Right kidney (tissue), 1 donor: ENCODE measurements at regions not wholly inside any gene's neighbourhood (a gene's known extent, or its start where the extent isn't known, plus 50 kb on each side); places are given as distances from the start of the nearest gene placed in this dataset.

ENCODE experiments used
- DNase-seq: peaks from one replicate; pipeline ENCODE4 v3.0.0-alpha.2; 2016

- DNase-seq, result no peak
Measured at GRCh38 chr7:116310141-116310540, 99.8 kb downstream of the TES start.

- DNase-seq, result no peak
Measured at GRCh38 chr7:116311259-116311658, 100.9 kb downstream of the TES start.

- DNase-seq, result no peak
Measured at GRCh38 chr7:116311816-116312471, 101.6 kb downstream of the TES start.

- no peak for DNase-seq
Measured at GRCh38 chr7:116315293-116315692, 105.0 kb downstream of the TES start.

- no peak for DNase-seq
Measured at GRCh38 chr7:116315803-116316202, 105.5 kb downstream of the TES start.

GRCh38 chr7:116316838-116317628, 106.7 kb downstream of the TES start:
- no peak for DNase-seq

GRCh38 chr7:116317907-116318306, 107.6 kb downstream of the TES start:
- DNase-seq, result no peak

- DNase-seq, result no peak
Measured at GRCh38 chr7:116322541-116322940, 112.2 kb downstream of the TES start.

- no peak for DNase-seq
Measured at GRCh38 chr7:116324582-116324981, 114.2 kb downstream of the TES start.

- DNase-seq, result no peak
Measured at GRCh38 chr7:116325517-116325916, 115.2 kb downstream of the TES start.

GRCh38 chr7:116327135-116327534, 116.8 kb downstream of the TES start:
- no peak for DNase-seq

GRCh38 chr7:116327752-116328151, 117.4 kb downstream of the TES start:
- no peak for DNase-seq

GRCh38 chr7:116328161-116328560, 117.8 kb downstream of the TES start:
- no peak for DNase-seq

GRCh38 chr7:116329686-116330503, 119.6 kb downstream of the TES start:
- no peak for DNase-seq

GRCh38 chr7:116331020-116331419, 120.7 kb downstream of the TES start:
- DNase-seq, result no peak

- no peak for DNase-seq
Measured at GRCh38 chr7:116332766-116333165, 122.4 kb downstream of the TES start.

GRCh38 chr7:116334555-116334954, 124.2 kb downstream of the TES start:
- no peak for DNase-seq

GRCh38 chr7:116337018-116337417, 126.7 kb downstream of the TES start:
- no peak for DNase-seq

GRCh38 chr7:116337800-116338199, 127.5 kb downstream of the TES start:
- no peak for DNase-seq

- no peak for DNase-seq
Measured at GRCh38 chr7:116339564-116339963, 129.2 kb downstream of the TES start.

- no peak for DNase-seq
Measured at GRCh38 chr7:116340201-116340847, 130.0 kb downstream of the TES start.
